Panc1 (cell line): ENCODE measurements at regions not wholly inside any gene's neighbourhood (a gene's known extent, or its start where the extent isn't known, plus 50 kb on each side); places are given as distances from the start of the nearest gene placed in this dataset.

ENCODE experiments used
- CTCF ChIP-seq: fragments of 450-650 bp; IDR thresholded peaks from 2 replicates; pipeline ENCODE4 v1.5.1; 2017; ENCODE audit warnings: mild to moderate bottlenecking
- POLR2AphosphoS5 ChIP-seq: IDR thresholded peaks from 2 replicates; pipeline ENCODE4 v1.6.1; 2012; ENCODE audit warnings: mild to moderate bottlenecking, low read depth, low read length, moderate library complexity
- REST ChIP-seq, 2 experiments: IDR thresholded peaks; 2 replicates each; pipeline ENCODE4 v1.6.1; 2011 to 2012; ENCODE audit warnings: low read depth in 2 of 2, control low read depth in 1 of 2, low read length in 1 of 2, mild to moderate bottlenecking in 1 of 2, moderate library complexity in 1 of 2; ENCODE audit not compliant: insufficient read depth in 1 of 2
- SIN3A ChIP-seq: IDR thresholded peaks from 2 replicates; pipeline ENCODE4 v1.6.1; 2012; ENCODE audit warnings: low read depth, mild to moderate bottlenecking, low read length, moderate library complexity, borderline replicate concordance; ENCODE audit not compliant: insufficient read depth

- TF ChIP-seq CTCF (no peak), POLR2AphosphoS5 (no peak), SIN3A (no peak), REST (IDR thresholded peaks at IDR 0.05; ENCODE audit: insufficient read depth in 1 of 2, low read depth in 2 of 2, low read length in 1 of 2) (no peak)
Observed at GRCh38 chr1:195075973-195076372, 1532.3 kb downstream of the KCNT2 start.
